ENCODE measurements at regions not wholly inside any gene's neighbourhood (a gene's known extent, or its start where the extent isn't known, plus 50 kb on each side); places are given as distances from the start of the nearest gene placed in this dataset.

- no peak for DNase-seq
These were observed 431.7 kb downstream of the CDH26 start for GRCh38 chr20:60389882-60390281.

- DNase-seq = no peak
These were observed 437.8 kb downstream of the CDH26 start for GRCh38 chr20:60395991-60396390.

- no peak for DNase-seq
These were observed 442.3 kb downstream of the CDH26 start for GRCh38 chr20:60400567-60400966.

GRCh38 chr20:60402189-60403058 is 444.2 kb downstream of the CDH26 start:
- no peak for DNase-seq

GRCh38 chr20:60403105-60403741 is 445.0 kb downstream of the CDH26 start:
- DNase-seq = no peak

- no peak for DNase-seq
These were observed 449.0 kb downstream of the CDH26 start for GRCh38 chr20:60407011-60407771.

GRCh38 chr20:60407938-60408337 is 449.7 kb downstream of the CDH26 start:
- no peak for DNase-seq

- DNase-seq = no peak
These were observed 450.2 kb downstream of the CDH26 start for GRCh38 chr20:60408435-60408834.

- DNase-seq = no peak
These were observed 452.5 kb downstream of the CDH26 start for GRCh38 chr20:60410618-60411264.

GRCh38 chr20:60411813-60412212 is 453.6 kb downstream of the CDH26 start:
- no peak for DNase-seq

- DNase-seq = no peak
These were observed 462.5 kb downstream of the CDH26 start for GRCh38 chr20:60420676-60421229.

- no peak for DNase-seq
These were observed 464.6 kb downstream of the CDH26 start for GRCh38 chr20:60422848-60423247.

GRCh38 chr20:60424267-60424902 is 466.2 kb downstream of the CDH26 start:
- DNase-seq = no peak

- no peak for DNase-seq
These were observed 469.3 kb downstream of the CDH26 start for GRCh38 chr20:60427516-60427915.

GRCh38 chr20:60428651-60429050 is 470.4 kb downstream of the CDH26 start:
- DNase-seq = no peak

GRCh38 chr20:60430516-60431001 is 472.3 kb downstream of the CDH26 start:
- DNase-seq = no peak

- DNase-seq = no peak
These were observed 473.1 kb downstream of the CDH26 start for GRCh38 chr20:60431349-60431748.

GRCh38 chr20:60437418-60437817 is 479.2 kb downstream of the CDH26 start:
- DNase-seq = no peak

GRCh38 chr20:60446267-60447111 is 488.3 kb downstream of the CDH26 start:
- DNase-seq = no peak

- DNase-seq = no peak
These were observed 489.5 kb downstream of the CDH26 start for GRCh38 chr20:60447703-60448102.

Measured in NCI-H2081 treated with DMSO at 0.1 percent for 48 hours (cell line).